ENCODE measurements at regions not wholly inside any gene's neighbourhood (a gene's known extent, or its start where the extent isn't known, plus 50 kb on each side); places are given as distances from the start of the nearest gene placed in this dataset.

DNA sequence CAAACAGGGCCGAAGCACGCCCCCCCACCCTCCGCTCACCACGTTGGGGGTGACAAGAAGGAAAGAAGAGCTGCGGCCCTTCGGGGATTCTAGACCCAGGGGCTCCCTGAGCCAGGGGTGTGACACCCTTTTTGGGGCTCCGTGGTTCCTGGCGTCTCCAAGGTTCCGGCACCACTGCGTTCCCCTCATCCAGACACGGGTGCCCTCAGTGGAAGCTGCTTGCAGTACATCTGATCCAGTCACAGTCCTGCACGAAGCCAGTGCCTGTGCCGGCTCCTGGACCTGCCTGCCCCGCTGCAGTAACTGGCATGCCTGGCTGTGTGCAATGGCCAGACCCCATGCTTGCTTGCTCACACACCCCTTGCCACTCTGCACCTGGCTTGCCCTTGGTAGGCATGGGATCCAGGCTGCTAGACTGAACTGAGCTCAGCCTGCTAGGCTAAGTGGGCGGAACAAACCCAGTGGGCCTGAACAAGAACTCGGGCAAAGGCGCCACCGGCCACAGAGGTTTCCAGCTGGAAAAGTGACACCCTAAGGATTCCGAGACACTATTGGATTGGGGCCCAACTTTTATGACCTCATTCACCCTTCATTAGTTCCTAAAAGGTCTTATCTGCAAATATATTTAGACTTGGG lies 420.4 kb upstream of the AGA start:
- Mint-ChIP-seq H3K4me3 (ENCODE audit: unreplicated experiment) (no peak overlapping the region), H3K4me1 (ENCODE audit: unreplicated experiment) (no peaks in the 10 kb centered on the region), H3K27me3 (ENCODE audit: unreplicated experiment) (no peaks in the 10 kb centered on the region), H3K36me3 (ENCODE audit: low read depth, unreplicated experiment) (no peaks in the 10 kb centered on the region), H3K27ac (ENCODE audit: unreplicated experiment) (no peak overlapping the region), H3K9me3 (ENCODE audit: unreplicated experiment) (no peaks in the 10 kb centered on the region)
- TF ChIP-seq, protein P1, sequence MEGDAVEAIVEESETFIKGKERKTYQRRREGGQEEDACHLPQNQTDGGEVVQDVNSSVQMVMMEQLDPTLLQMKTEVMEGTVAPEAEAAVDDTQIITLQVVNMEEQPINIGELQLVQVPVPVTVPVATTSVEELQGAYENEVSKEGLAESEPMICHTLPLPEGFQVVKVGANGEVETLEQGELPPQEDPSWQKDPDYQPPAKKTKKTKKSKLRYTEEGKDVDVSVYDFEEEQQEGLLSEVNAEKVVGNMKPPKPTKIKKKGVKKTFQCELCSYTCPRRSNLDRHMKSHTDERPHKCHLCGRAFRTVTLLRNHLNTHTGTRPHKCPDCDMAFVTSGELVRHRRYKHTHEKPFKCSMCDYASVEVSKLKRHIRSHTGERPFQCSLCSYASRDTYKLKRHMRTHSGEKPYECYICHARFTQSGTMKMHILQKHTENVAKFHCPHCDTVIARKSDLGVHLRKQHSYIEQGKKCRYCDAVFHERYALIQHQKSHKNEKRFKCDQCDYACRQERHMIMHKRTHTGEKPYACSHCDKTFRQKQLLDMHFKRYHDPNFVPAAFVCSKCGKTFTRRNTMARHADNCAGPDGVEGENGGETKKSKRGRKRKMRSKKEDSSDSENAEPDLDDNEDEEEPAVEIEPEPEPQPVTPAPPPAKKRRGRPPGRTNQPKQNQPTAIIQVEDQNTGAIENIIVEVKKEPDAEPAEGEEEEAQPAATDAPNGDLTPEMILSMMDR (IDR thresholded peaks at IDR 0.05; ENCODE audit: unreplicated experiment) = no peak
- no peak for DNase-seq (ENCODE audit: low spot score)

DNA sequence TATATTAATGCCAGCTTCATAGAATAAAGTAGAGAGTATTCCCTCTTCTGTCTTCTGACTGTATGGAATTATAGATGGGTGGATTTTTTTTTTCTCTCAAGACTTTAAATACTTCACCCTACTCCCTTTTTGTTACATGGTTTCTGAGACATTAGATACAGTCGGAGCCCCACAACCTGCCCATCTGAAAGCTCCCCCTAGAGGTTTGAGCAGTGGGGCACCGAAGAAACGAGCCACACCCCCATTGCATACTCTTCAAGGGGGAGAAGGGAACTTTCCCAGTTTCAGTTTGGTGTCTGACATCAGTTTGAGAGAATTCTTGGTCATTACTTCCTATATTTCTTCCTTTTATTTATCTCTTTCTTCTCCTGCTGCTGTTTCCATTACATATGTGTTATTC lies 437.6 kb upstream of the AGA start:
- DNase-seq (ENCODE audit: low spot score) = no peak
- H3K27ac Mint-ChIP-seq (ENCODE audit: unreplicated experiment) = no peak overlapping the region
- no peaks in the 10 kb centered on the region for H3K9me3 Mint-ChIP-seq (ENCODE audit: unreplicated experiment)
- TF ChIP-seq, protein P1 (IDR thresholded peaks at IDR 0.05; ENCODE audit: unreplicated experiment) = peak; percentile 22
- H3K4me1 Mint-ChIP-seq (ENCODE audit: unreplicated experiment) = peaks cover 25% of the 10 kb centered on the region
- H3K36me3 Mint-ChIP-seq (ENCODE audit: low read depth, unreplicated experiment) = no peaks in the 10 kb centered on the region
- H3K27me3 Mint-ChIP-seq (ENCODE audit: unreplicated experiment) = no peaks in the 10 kb centered on the region
- no peak overlapping the region for H3K4me3 Mint-ChIP-seq (ENCODE audit: unreplicated experiment)

DNA sequence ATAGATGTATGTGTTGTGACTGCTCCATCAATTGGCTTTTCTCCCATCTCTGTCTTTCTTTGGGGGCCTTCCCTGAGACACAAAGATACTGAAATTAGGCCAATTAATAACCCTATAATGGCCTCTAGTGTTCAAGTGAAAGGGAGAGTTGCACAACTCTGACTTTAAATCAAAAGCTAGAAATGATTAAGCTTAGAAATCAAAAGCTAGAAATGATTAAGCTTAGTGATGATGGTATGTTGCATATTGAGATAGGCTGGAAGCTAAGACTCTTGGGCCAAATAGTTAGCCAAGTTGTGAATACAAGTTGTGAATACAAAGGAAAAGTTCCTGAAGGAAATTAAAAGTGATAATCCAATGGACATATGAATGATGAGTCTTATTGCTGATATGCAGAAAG lies 452.9 kb upstream of the AGA start:
- TF ChIP-seq, protein P1 (IDR thresholded peaks at IDR 0.05; ENCODE audit: unreplicated experiment) = no peak

DNA sequence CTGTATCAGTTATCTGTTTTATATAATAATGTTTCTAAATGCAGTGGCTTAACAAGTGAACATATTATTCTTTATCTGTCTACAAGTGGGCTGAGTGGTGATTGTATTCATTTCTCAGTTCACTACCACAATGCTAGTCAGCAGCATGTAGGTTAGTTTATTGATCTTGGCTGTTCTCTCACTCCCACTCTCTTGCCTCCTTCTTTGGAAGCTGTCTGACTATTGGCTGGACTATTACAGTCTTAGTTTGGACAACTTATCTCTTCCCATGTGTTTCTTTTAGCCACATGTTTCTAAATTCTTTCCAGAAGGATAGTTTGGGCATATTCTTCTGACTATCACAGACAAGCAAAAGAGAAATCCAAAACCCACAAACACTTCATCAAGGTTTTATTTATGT lies 459.5 kb upstream of the AGA start:
- Mint-ChIP-seq H3K4me1 (ENCODE audit: unreplicated experiment) (no peaks in the 10 kb centered on the region), H3K27ac (ENCODE audit: unreplicated experiment) (no peak overlapping the region), H3K27me3 (ENCODE audit: unreplicated experiment) (no peaks in the 10 kb centered on the region), H3K4me3 (ENCODE audit: unreplicated experiment) (no peak overlapping the region), H3K36me3 (ENCODE audit: low read depth, unreplicated experiment) (no peaks in the 10 kb centered on the region), H3K9me3 (ENCODE audit: unreplicated experiment) (no peaks in the 10 kb centered on the region)
- TF ChIP-seq, protein P1 (IDR thresholded peaks at IDR 0.05; ENCODE audit: unreplicated experiment) = no peak
- DNase-seq (ENCODE audit: low spot score) = no peak

More for the DNA sequence above, 452.9 kb upstream of the AGA start:
- H3K27me3 Mint-ChIP-seq (ENCODE audit: unreplicated experiment) = no peaks in the 10 kb centered on the region
- no peak overlapping the region for H3K4me3 Mint-ChIP-seq (ENCODE audit: unreplicated experiment)
- H3K27ac Mint-ChIP-seq (ENCODE audit: unreplicated experiment) = no peak overlapping the region
- no peaks in the 10 kb centered on the region for H3K9me3 Mint-ChIP-seq (ENCODE audit: unreplicated experiment)
- H3K36me3 Mint-ChIP-seq (ENCODE audit: low read depth, unreplicated experiment) = no peaks in the 10 kb centered on the region
- no peaks in the 10 kb centered on the region for H3K4me1 Mint-ChIP-seq (ENCODE audit: unreplicated experiment)
- no peak for DNase-seq (ENCODE audit: low spot score)

DNA sequence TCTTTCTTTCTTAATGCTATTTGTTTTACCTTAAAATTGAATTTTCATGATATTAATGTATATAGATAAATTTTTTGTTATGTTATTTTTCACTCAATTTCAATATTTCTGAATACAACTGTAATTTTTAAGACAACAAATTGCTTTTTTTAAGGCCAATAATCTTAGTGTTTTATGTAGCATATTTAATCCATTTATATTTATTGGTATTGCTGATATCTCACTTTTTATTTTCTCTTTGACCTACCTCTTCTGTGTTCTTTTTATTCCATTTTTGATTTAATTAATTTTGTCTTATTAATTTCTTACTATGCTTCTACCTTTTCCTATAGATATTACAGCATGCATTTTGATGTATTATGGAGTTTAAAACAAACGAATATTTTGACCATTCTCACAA lies 460.1 kb upstream of the AGA start:
- DNase-seq (ENCODE audit: low spot score) = no peak
- Mint-ChIP-seq H3K27ac (ENCODE audit: unreplicated experiment) (no peak overlapping the region), H3K9me3 (ENCODE audit: unreplicated experiment) (no peaks in the 10 kb centered on the region), H3K36me3 (ENCODE audit: low read depth, unreplicated experiment) (no peaks in the 10 kb centered on the region), H3K4me3 (ENCODE audit: unreplicated experiment) (no peak overlapping the region), H3K4me1 (ENCODE audit: unreplicated experiment) (peaks cover 5% of the 10 kb centered on the region), H3K27me3 (ENCODE audit: unreplicated experiment) (no peaks in the 10 kb centered on the region)
- TF ChIP-seq, protein P1 (IDR thresholded peaks at IDR 0.05; ENCODE audit: unreplicated experiment) = no peak

Measured in endothelial cell (in vitro differentiated cells).